Psoas muscle (tissue), 7 donors: ENCODE measurements at regions not wholly inside any gene's neighbourhood (a gene's known extent, or its start where the extent isn't known, plus 50 kb on each side); places are given as distances from the start of the nearest gene placed in this dataset.

Experiments
- ATAC-seq, 4 donors: fragments of 200-7000 bp; cut with Tn5 transposase; one replicate each; pipeline ENCODE4 v1.9.1; 2020; ENCODE audit warnings: moderate library complexity in 3 of 4, mild to moderate bottlenecking in 2 of 4
- DNase-seq, 2 donors: peaks; one replicate each; pipeline ENCODE4 v3.0.0-alpha.2; 2020
- H3K27ac ChIP-seq: fragments of 200-600 bp; one replicate; pipeline ENCODE4 v1.8.0; 2022
- H3K27me3 ChIP-seq, 3 donors: fragments of 200-600 bp in 1 of 3; one replicate each; pipeline versions ENCODE4 v1.6.1 to v1.8.0; 2013 to 2022; ENCODE audit warnings: low read length in 2 of 3, mild to moderate bottlenecking in 2 of 3, moderate library complexity in 1 of 3; ENCODE audit not compliant: insufficient read depth in 3 of 3
- H3K36me3 ChIP-seq, 2 donors: fragments of 200-600 bp in 1 of 2; one replicate each; pipeline versions ENCODE4 v1.6.1 to v1.8.0; 2013 to 2022; ENCODE audit warnings: low read depth in 1 of 2, mild to moderate bottlenecking in 1 of 2, moderate library complexity in 1 of 2; ENCODE audit not compliant: insufficient read depth in 1 of 2
- H3K4me1 ChIP-seq: fragments of 200-600 bp; one replicate; pipeline ENCODE4 v1.8.0; 2022
- H3K4me3 ChIP-seq: fragments of 200-600 bp; one replicate; pipeline ENCODE4 v1.8.0; 2022; ENCODE audit warnings: mild to moderate bottlenecking
- H3K9me3 ChIP-seq: fragments of 200-600 bp; one replicate; pipeline ENCODE4 v1.8.0; 2022
- WGBS, 3 donors: extraction: QIAGEN DNeasy Blood & Tissue Kit; methylation state at CpG; one replicate each; pipeline versions ENCODE4 v1.1.6 to v1.1.7; 2013; 5-methylcytosine and 5-hydroxymethylcytosine counted together
- intact Hi-C, 2 donors: fragments of 100-400 bp; cut with DNase I; formaldehyde crosslinking; loops; one replicate each; pipeline versions ENCODE4 v1.11.0 to v1.14.2; 2022
- TF ChIP-seq, protein P1 (sequence below): fragments of 200-600 bp; IDR thresholded peaks from one replicate; pipeline ENCODE4 v1.8.0; 2022; ENCODE audit warnings: antibody characterized with exemption
- donor health status: healthy with polysubstance abuse.
- donor health status: DM: no; HTN: no; CAD: no; lungs with moderate emphysema.
- donor health status: Bipolar disorder and iron deficiency.
- donor health status: healthy.
- donor health status: DM: yes; HTN: yes; CAD: no.
- donor health status: DM: no; HTN: no; CAD: no.
- donor health status: DM: yes; HTN: yes; CAD: no.

DNA sequence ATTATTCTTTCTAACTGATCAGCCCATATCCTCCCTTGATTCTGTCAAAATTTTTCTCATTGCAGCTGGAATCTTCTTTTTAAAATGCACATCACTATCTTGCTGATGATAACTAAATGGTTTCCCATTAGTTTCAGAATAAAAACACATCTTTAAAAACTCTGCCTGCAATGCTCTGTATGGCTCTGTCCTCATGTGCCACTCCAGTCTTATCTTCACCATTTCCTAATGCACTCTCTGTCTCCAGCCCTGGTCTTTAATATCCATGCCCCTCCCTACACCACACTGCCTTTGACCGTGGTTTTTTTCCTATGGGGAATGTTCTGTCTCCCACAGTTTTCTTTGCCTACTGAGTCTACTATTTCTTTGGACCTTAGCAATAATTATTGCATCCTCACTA lies 244.1 kb upstream of the ARSJ start:
- Histone ChIP-seq H3K36me3 (no peaks in the 10 kb centered on the region), H3K27me3 (no peaks in the 10 kb centered on the region), H3K9me3 (no peaks in the 10 kb centered on the region), H3K4me3 (no peak overlapping the region), H3K27ac (no peak overlapping the region), H3K4me1 (no peaks in the 10 kb centered on the region)
- TF ChIP-seq, protein P1, sequence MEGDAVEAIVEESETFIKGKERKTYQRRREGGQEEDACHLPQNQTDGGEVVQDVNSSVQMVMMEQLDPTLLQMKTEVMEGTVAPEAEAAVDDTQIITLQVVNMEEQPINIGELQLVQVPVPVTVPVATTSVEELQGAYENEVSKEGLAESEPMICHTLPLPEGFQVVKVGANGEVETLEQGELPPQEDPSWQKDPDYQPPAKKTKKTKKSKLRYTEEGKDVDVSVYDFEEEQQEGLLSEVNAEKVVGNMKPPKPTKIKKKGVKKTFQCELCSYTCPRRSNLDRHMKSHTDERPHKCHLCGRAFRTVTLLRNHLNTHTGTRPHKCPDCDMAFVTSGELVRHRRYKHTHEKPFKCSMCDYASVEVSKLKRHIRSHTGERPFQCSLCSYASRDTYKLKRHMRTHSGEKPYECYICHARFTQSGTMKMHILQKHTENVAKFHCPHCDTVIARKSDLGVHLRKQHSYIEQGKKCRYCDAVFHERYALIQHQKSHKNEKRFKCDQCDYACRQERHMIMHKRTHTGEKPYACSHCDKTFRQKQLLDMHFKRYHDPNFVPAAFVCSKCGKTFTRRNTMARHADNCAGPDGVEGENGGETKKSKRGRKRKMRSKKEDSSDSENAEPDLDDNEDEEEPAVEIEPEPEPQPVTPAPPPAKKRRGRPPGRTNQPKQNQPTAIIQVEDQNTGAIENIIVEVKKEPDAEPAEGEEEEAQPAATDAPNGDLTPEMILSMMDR: no peak
- ATAC-seq (no peak), DNase-seq (no peak)
- WGBS, 3 donors: 60 to 77% (median 67%) methylated on average over 1 of the region's 1 CpG
- intact Hi-C loops: no loop called here

DNA sequence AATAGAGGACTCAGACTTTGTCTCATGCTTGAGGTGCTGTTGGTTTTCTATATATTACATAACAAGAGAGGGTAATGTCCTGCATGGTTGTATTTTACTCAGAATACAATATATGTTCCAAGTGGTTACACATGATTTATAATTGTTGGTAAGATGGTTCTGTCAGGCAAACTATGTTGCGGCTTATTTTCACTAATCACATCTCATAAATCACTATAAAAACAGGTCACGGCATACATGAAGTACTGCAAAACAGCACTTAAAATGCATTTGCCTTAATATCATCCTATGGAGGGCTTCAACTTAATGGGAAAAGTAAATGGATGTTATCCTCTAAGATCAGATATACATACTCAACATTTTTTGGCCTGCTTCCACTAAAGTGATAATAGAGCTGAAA lies 246.0 kb upstream of the ARSJ start:
- Histone ChIP-seq H3K27me3 (no peaks in the 10 kb centered on the region), H3K4me1 (no peaks in the 10 kb centered on the region), H3K9me3 (no peaks in the 10 kb centered on the region), H3K4me3 (no peak overlapping the region), H3K27ac (no peak overlapping the region), H3K36me3 (no peaks in the 10 kb centered on the region)
- intact Hi-C loops: no loop called here
- 31 to 51% (median 32%) methylated on average over 2 of the region's 2 CpGs for WGBS, 3 donors
- ATAC-seq (no peak), DNase-seq (no peak)
- TF ChIP-seq, protein P1: no peak

DNA sequence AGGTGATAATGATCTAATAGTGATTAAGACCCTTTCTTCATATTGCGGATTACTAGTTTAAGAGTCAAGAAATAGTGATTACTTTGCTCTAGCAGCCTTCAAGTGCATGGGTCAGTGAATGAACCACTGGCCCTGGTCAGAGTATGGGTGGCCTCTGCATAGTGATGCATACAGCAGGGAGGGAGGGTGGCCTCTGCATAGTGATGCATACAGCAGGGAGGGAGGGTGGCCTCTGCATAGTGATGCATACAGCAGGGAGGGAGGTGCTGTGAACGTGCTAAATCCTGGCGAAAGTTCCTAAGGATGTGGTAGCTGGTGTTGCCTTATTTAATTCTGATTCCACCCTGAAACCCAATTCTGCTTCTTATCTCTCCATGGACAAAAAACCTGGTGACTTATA lies 246.7 kb upstream of the ARSJ start:
- ATAC-seq (no peak), DNase-seq (no peak)
- H3K27me3 ChIP-seq: no peaks in the 10 kb centered on the region
- intact Hi-C loops: no loop called here
- H3K9me3 ChIP-seq: no peaks in the 10 kb centered on the region
- TF ChIP-seq, protein P1: no peak
- 59 to 71% (median 60%) methylated on average over 3 of the region's 3 CpGs for WGBS, 3 donors
- no peaks in the 10 kb centered on the region for H3K36me3 ChIP-seq
- H3K4me3 ChIP-seq: no peak overlapping the region
- no peak overlapping the region for H3K27ac ChIP-seq
- no peaks in the 10 kb centered on the region for H3K4me1 ChIP-seq

DNA sequence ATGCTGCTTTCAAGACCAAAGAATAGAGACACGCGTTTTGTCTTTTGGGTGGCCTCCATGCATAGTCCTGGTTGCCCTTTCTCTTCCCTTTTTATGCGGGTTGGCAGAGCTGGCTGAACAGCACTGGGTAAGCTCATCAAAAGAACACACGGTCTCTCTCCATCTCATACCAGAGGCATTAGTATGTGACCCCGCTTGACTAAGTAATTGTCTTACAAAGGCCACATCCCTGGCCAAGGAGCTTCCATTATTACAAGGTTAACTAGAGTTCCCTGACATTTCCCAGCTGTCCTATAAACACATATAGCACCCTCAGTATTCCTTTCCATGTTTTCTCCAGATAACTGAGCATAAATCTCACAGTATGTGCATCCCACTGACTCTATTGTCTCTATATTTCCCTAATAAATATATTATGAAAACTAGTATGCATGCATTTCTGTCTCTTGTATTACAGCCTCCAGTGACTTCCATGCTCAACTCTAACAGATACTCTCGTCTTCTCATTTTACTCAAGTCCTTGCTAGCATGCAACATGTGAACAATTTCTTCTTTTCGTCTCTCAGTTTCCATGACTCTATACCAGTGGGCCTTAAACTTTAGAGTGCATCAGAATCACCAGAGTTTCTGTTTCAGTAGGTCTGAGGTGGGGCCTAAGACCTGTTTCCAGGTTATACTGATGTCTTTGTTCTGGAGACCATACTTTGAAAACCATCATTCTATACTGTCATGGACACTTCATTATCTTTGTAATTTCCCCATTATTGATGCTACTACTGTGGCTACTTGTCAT lies 247.7 kb upstream of the ARSJ start:
- H3K27ac ChIP-seq: no peak overlapping the region
- H3K27me3 ChIP-seq: no peaks in the 10 kb centered on the region
- intact Hi-C loops: no loop called here
- TF ChIP-seq, protein P1: no peak
- WGBS, 3 donors: 83 to 92% (median 87%) methylated on average over 7 of the region's 7 CpGs
- no peak overlapping the region for H3K4me3 ChIP-seq
- H3K36me3 ChIP-seq: no peaks in the 10 kb centered on the region
- DNase-seq (no peak), ATAC-seq (no peak)
- no peaks in the 10 kb centered on the region for H3K9me3 ChIP-seq
- H3K4me1 ChIP-seq: no peaks in the 10 kb centered on the region

DNA sequence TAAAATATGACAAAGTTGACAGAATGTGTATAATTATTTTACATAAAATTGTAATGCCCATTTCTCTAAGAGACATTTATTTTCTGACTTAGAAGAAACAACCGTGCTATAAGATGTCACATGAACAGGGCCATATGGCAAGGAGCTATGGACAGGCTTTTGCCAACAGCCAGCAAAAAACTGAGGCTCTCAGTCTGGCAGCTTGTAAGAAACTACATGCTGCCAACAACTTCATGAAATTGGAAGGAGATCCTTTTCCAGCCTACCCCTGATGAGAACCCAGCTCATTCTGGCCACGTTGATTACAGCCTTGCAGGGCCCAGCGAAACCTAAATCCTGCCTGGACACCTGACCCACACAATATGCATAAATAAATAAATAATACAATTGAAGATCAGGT lies 250.3 kb upstream of the ARSJ start:
- no peaks in the 10 kb centered on the region for H3K9me3 ChIP-seq
- H3K27me3 ChIP-seq: peaks cover 0 to 2% (median 0%) of the 10 kb centered on the region in 3 donors
- TF ChIP-seq, protein P1: no peak
- no peak overlapping the region for H3K27ac ChIP-seq
- no peaks in the 10 kb centered on the region for H3K4me1 ChIP-seq
- no peaks in the 10 kb centered on the region for H3K36me3 ChIP-seq
- intact Hi-C loops: no loop called here
- H3K4me3 ChIP-seq: no peak overlapping the region
- WGBS, 3 donors: 33 to 53% (median 45%) methylated on average over 3 of the region's 3 CpGs
- ATAC-seq (no peak), DNase-seq (no peak)
